ENCODE measurements at regions not wholly inside any gene's neighbourhood (a gene's known extent, or its start where the extent isn't known, plus 50 kb on each side); places are given as distances from the start of the nearest gene placed in this dataset.

DNA sequence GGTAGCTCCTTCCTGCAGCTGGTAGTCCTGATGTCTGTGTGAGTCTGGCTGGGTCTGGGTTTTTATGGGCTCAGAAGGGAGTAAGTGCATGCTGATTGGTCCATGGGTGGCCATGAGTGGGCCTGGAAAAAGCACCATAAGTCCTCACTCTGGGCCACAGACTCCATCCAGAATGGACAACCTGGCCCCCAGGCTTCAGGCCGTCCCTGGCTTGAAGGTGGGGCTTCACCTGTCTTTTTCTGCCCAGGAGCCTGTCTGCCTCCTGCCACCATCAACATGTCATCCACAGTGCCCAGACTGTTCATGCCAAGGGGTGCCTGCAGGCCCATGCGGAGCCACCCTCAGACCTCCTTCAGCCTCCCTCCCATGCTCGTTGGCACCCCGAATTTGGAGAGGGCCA, 620.0 kb downstream of the RAPGEF2 start:
- no peak overlapping the region for H3K4me3 Mint-ChIP-seq
- H3K27ac Mint-ChIP-seq, result no peak overlapping the region
- no peaks in the 10 kb centered on the region for H3K4me1 Mint-ChIP-seq
- no peaks in the 10 kb centered on the region for H3K36me3 Mint-ChIP-seq
- H3K9me3 Mint-ChIP-seq, result peaks cover 0 to 7% (median 3%) of the 10 kb centered on the region in 3 donors
- no peaks in the 10 kb centered on the region for H3K27me3 Mint-ChIP-seq

- Mint-ChIP-seq H3K27me3 (no peaks in the 10 kb centered on the region), H3K4me3 (no peak overlapping the region), H3K27ac (no peak overlapping the region), H3K9me3 (peaks cover 0 to 7% (median 3%) of the 10 kb centered on the region in 3 donors), H3K4me1 (no peaks in the 10 kb centered on the region), H3K36me3 (no peaks in the 10 kb centered on the region)
Measured at GRCh38 chr4:159723341-159724048, 620.6 kb downstream of the RAPGEF2 start.

- Mint-ChIP-seq H3K4me3 (no peak overlapping the region), H3K27ac (no peak overlapping the region), H3K9me3 (peaks cover 0 to 7% (median 3%) of the 10 kb centered on the region in 3 donors), H3K36me3 (no peaks in the 10 kb centered on the region), H3K27me3 (no peaks in the 10 kb centered on the region), H3K4me1 (no peaks in the 10 kb centered on the region)
Measured at GRCh38 chr4:159725571-159725970, 622.7 kb downstream of the RAPGEF2 start.

DNA sequence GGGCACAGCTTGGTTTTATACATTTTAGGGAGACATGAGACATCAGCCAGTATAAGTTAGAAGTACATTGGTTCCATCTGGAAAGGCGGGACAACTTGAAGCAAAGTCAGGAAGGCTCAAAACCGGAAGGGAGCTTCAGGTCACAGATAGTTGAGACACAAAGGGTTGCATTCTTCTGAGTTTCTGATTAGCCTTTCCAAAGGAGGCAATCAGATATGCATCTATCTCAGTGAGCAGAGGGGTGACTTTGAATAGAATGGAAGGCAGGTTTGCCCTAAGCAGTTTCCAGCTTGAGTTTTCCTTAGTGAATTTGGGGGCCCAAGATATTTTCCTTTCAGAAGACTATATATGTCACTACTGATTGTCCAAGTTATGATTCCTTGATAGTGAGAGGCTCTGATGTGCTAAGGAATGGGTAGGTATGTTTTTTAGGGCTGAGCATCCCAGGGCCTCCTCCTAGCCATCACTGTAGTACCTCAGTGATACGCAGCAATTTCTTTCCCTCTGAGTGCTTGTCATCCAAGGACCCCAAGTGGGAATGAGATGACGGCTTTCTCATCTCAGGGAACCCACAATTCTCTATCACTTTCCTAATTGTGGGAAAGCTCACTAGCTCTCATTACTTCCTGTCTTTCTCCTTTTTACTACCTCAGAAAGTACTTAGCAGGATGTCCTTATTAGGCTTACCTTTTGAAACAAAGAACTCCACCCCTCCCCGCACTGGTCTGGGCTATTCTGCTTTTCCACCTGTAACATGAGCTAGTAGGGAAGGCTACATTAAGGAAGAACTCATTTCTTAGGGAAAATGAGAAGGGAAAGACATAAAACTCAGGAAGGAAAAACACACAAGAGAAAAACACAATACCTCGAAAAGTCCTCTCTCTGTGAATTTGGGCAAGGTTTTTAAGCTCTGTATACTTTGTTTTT, 632.7 kb downstream of the RAPGEF2 start:
- H3K4me1 Mint-ChIP-seq, result no peaks in the 10 kb centered on the region
- no peaks in the 10 kb centered on the region for H3K36me3 Mint-ChIP-seq

DNA sequence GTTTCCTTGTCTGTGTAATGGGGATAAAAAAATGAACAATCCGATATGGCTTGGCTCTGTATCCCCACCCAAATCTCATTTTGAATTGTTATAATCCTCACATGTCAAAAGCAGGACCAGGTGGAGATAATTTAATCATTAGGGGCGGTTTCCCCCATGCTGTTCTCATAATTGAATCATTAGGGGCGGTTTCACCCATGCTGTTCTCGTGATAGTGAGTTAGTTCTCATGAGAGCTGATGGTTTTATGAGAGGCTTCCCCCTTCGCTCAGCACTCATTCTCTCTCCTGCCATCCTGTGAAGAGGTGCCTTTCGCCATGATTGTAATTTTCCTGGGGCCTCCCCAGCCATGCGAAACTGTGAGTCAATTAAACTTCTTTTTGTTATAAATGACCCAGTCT, 633.5 kb downstream of the RAPGEF2 start:
- Mint-ChIP-seq H3K9me3 (peaks cover 0 to 5% (median 2%) of the 10 kb centered on the region in 3 donors), H3K36me3 (no peaks in the 10 kb centered on the region), H3K4me1 (no peaks in the 10 kb centered on the region), H3K27ac (no peak overlapping the region), H3K4me3 (no peak overlapping the region), H3K27me3 (no peaks in the 10 kb centered on the region)

More for the DNA sequence above, 632.7 kb downstream of the RAPGEF2 start:
- no peak overlapping the region for H3K4me3 Mint-ChIP-seq
- H3K27ac Mint-ChIP-seq, result no peak overlapping the region
- H3K9me3 Mint-ChIP-seq, result peaks cover 0 to 3% (median under 1%) of the 10 kb centered on the region in 3 donors
- H3K27me3 Mint-ChIP-seq, result no peaks in the 10 kb centered on the region

DNA sequence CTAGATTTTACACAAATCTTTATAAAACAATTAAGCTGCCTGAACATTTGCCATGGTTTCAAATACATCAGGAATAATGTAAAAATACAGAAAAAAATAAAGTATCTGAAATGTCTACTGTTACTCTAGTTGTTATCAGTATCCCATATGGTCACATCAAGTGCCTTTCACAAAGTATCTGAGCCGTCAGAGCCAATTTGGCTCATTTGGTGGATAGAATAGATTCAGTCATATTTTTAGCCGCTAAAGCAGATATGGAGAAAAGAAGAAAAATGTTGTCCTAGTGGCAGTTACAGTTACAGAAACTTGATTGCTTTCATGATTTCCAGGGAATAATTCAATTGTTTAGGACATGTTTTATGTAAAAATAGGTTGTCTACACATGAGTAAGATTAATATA, 641.1 kb downstream of the RAPGEF2 start:
- Mint-ChIP-seq H3K4me1 (no peaks in the 10 kb centered on the region), H3K4me3 (no peak overlapping the region), H3K27me3 (no peaks in the 10 kb centered on the region), H3K36me3 (no peaks in the 10 kb centered on the region), H3K27ac (no peak overlapping the region), H3K9me3 (peaks cover 0 to 20% (median 4%) of the 10 kb centered on the region in 3 donors)

- H3K36me3 Mint-ChIP-seq, result no peaks in the 10 kb centered on the region
- peaks cover 2 to 10% (median 5%) of the 10 kb centered on the region in 3 donors for H3K9me3 Mint-ChIP-seq
- no peak overlapping the region for H3K4me3 Mint-ChIP-seq
- no peaks in the 10 kb centered on the region for H3K4me1 Mint-ChIP-seq
- H3K27me3 Mint-ChIP-seq, result no peaks in the 10 kb centered on the region
- no peak overlapping the region for H3K27ac Mint-ChIP-seq
Measured at GRCh38 chr4:159747983-159748382, 645.1 kb downstream of the RAPGEF2 start.

DNA sequence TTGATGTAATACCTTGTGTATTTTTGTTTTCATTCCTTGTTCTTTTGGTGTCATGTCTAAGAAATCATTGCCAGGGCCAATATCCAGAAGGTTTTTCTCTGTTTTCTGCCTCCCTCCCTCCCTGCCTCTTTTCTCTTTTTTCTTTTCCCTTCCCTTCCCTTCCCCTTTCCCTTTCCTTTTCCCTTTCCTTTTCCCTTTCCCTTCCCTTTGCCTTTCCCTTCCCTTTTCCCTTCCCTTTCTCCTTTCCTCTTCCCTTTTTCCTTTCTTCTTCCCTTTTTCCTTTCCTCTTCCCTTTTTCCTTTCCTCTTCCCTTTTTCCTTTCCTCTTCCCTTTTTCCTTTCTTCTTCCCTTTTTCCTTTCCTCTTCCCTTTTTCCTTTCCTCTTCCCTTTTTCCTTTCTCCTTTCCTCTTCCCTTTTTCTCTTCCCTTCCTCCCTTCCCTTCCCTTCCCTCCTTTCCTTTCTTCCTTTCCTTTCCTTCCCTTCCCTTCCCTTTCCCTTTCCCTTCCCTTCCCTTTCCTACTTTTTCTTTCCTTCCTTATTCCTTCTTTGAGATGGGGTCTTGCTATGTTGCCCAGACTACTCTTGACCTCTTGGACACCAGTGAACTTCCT, 646.1 kb downstream of the RAPGEF2 start:
- Mint-ChIP-seq H3K4me1 (no peaks in the 10 kb centered on the region), H3K4me3 (no peak overlapping the region), H3K27me3 (no peaks in the 10 kb centered on the region), H3K27ac (no peak overlapping the region), H3K9me3 (peaks cover 3 to 7% (median 7%) of the 10 kb centered on the region in 3 donors), H3K36me3 (no peaks in the 10 kb centered on the region)

GRCh38 chr4:159757499-159757898, 654.6 kb downstream of the RAPGEF2 start:
- no peak overlapping the region for H3K4me3 Mint-ChIP-seq
- no peaks in the 10 kb centered on the region for H3K4me1 Mint-ChIP-seq
- H3K27me3 Mint-ChIP-seq, result no peaks in the 10 kb centered on the region
- H3K27ac Mint-ChIP-seq, result no peak overlapping the region
- peaks cover 1 to 6% (median 5%) of the 10 kb centered on the region in 3 donors for H3K9me3 Mint-ChIP-seq
- H3K36me3 Mint-ChIP-seq, result no peaks in the 10 kb centered on the region

DNA sequence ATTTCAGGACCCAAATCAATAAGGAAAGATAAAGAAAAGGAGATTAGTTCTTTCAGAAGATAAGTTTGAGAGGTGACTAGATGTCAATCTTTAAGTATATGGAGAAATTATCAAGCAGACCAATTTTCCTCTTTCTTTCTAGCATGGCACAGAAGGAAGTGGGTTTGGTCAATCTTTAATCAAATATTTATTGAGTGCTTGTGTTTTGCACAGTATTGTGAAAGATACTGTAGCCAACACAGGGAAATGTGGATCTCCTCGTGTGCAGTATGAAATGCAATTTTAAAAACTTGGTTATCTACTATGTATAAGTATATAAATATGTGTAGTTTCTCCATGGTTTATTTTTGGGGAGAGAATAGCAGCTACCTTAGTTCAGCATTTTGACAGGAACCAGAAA, 655.2 kb downstream of the RAPGEF2 start:
- Mint-ChIP-seq H3K27ac (no peak overlapping the region), H3K9me3 (peaks cover 1 to 6% (median 5%) of the 10 kb centered on the region in 3 donors), H3K36me3 (no peaks in the 10 kb centered on the region), H3K4me3 (no peak overlapping the region), H3K27me3 (no peaks in the 10 kb centered on the region), H3K4me1 (no peaks in the 10 kb centered on the region)

GRCh38 chr4:159762672-159763071, 659.8 kb downstream of the RAPGEF2 start:
- no peak overlapping the region for H3K27ac Mint-ChIP-seq
- H3K4me3 Mint-ChIP-seq, result no peak overlapping the region
- H3K27me3 Mint-ChIP-seq, result no peaks in the 10 kb centered on the region
- H3K4me1 Mint-ChIP-seq, result no peaks in the 10 kb centered on the region
- H3K9me3 Mint-ChIP-seq, result no peaks in the 10 kb centered on the region
- no peaks in the 10 kb centered on the region for H3K36me3 Mint-ChIP-seq

DNA sequence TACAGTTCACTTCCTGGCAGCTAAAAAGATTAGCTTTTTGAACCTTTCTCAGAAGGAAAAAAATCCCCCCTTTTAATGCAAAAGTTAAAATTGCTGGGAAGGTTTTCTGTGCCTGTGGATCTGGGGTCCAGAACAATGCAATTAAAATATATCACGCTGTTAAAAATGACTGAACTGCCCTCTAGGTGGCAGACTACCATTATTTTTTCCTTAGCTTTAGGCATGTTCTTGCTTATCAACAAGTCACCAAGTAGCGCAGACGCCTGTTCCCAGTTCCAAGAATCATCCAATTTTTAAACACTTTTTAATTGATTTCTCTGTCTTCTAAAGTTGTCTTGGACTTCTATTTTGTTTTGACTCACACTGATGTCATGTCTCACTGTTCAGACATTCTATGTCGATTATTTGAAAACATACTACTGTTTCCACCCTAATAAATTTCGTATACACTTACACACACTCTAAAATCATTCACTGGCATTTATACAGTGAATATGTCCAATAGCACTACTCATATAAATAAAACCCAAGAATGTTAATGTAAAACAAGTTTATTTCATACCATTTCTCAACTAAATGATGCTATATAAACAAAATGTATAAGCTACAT, 661.6 kb downstream of the RAPGEF2 start:
- no peak overlapping the region for H3K27ac Mint-ChIP-seq
- H3K4me3 Mint-ChIP-seq, result no peak overlapping the region
- no peaks in the 10 kb centered on the region for H3K27me3 Mint-ChIP-seq
- H3K9me3 Mint-ChIP-seq, result peaks cover 0 to 3% (median 0%) of the 10 kb centered on the region in 3 donors
- no peaks in the 10 kb centered on the region for H3K4me1 Mint-ChIP-seq
- no peaks in the 10 kb centered on the region for H3K36me3 Mint-ChIP-seq

- Mint-ChIP-seq H3K27me3 (no peaks in the 10 kb centered on the region), H3K27ac (no peak overlapping the region), H3K36me3 (no peaks in the 10 kb centered on the region), H3K4me3 (no peak overlapping the region), H3K9me3 (peaks cover 0 to 3% (median 0%) of the 10 kb centered on the region in 3 donors), H3K4me1 (no peaks in the 10 kb centered on the region)
Measured at GRCh38 chr4:159765382-159765781, 662.5 kb downstream of the RAPGEF2 start.

- no peak overlapping the region for H3K27ac Mint-ChIP-seq
- no peaks in the 10 kb centered on the region for H3K27me3 Mint-ChIP-seq
- H3K36me3 Mint-ChIP-seq, result no peaks in the 10 kb centered on the region
- peaks cover 0 to 3% (median 0%) of the 10 kb centered on the region in 3 donors for H3K9me3 Mint-ChIP-seq
- H3K4me1 Mint-ChIP-seq, result no peaks in the 10 kb centered on the region
- no peak overlapping the region for H3K4me3 Mint-ChIP-seq
Measured at GRCh38 chr4:159766241-159766640, 663.4 kb downstream of the RAPGEF2 start.

- no peaks in the 10 kb centered on the region for H3K4me1 Mint-ChIP-seq
- no peak overlapping the region for H3K4me3 Mint-ChIP-seq
- peaks cover 0 to 3% (median 0%) of the 10 kb centered on the region in 3 donors for H3K9me3 Mint-ChIP-seq
- no peak overlapping the region for H3K27ac Mint-ChIP-seq
- no peaks in the 10 kb centered on the region for H3K36me3 Mint-ChIP-seq
- H3K27me3 Mint-ChIP-seq, result no peaks in the 10 kb centered on the region
Measured at GRCh38 chr4:159767406-159767805, 664.5 kb downstream of the RAPGEF2 start.

All from IgD-negative memory B cell (primary cell).